Esophagus squamous epithelium (tissue), 5 donors: ENCODE measurements at regions not wholly inside any gene's neighbourhood (a gene's known extent, or its start where the extent isn't known, plus 50 kb on each side); places are given as distances from the start of the nearest gene placed in this dataset.

Source experiments
- DNase-seq: peaks from one replicate; lab custom pipeline; 2025; lab: John Stamatoyannopoulos, UW
- H3K27ac ChIP-seq, 4 donors: fragments of 200-600 bp; sonication (generic); one replicate each; pipeline ENCODE4 v1.5.1; 2016 to 2019; ENCODE audit warnings: mild to moderate bottlenecking in 1 of 4
- H3K27me3 ChIP-seq, 4 donors: fragments of 200-600 bp; sonication (generic); 1 replicate in 3 of 4; 2 replicates in 1 of 4; pipeline versions ENCODE4 v1.5.1 to v1.6.0; 2017 to 2021; ENCODE audit warnings: antibody characterized with exemption in 1 of 4
- H3K36me3 ChIP-seq, 3 donors: fragments of 200-600 bp; sonication (generic); one replicate each; pipeline ENCODE4 v1.5.1; 2016 to 2019
- H3K4me1 ChIP-seq, 3 donors: fragments of 200-600 bp; sonication (generic); one replicate each; pipeline ENCODE4 v1.5.1; 2017 to 2019
- H3K4me3 ChIP-seq, 4 donors: fragments of 200-600 bp; sonication (generic); 1 replicate in 3 of 4; 2 replicates in 1 of 4; pipeline ENCODE4 v1.5.1; 2016 to 2019; ENCODE audit warnings: mild to moderate bottlenecking in 2 of 4, moderate library complexity in 1 of 4
- H3K9me3 ChIP-seq, 3 donors: fragments of 200-600 bp; sonication (generic); one replicate each; pipeline ENCODE4 v1.5.1; 2016 to 2019
- CTCF ChIP-seq, 6 experiments: fragments of 450-650 bp in 4 of 6; fragments of 200-600 bp in 2 of 6; sonication (generic) in 2 of 6; IDR thresholded peaks; one replicate each; pipeline ENCODE4 v1.5.1; 2016 to 2019; ENCODE audit warnings: antibody characterized with exemption in 6 of 6, mild to moderate bottlenecking in 4 of 6, moderate library complexity in 4 of 6
- POLR2A ChIP-seq, 4 donors: fragments of 450-650 bp; IDR thresholded peaks; one replicate each; pipeline ENCODE4 v1.6.1; 2017; ENCODE audit warnings: antibody characterized with exemption in 4 of 4, mild to moderate bottlenecking in 4 of 4, moderate library complexity in 3 of 4
- WGBS, 2 donors: methylation state at CpG; one replicate each; pipeline ENCODE4 v1.1.5; 2018; 5-methylcytosine and 5-hydroxymethylcytosine counted together
- intact Hi-C: fragments of 100-400 bp; cut with DNase I; formaldehyde crosslinking; loops from one replicate; pipeline ENCODE4 v1.15.0; 2022
- donor health status: DM: yes; HTN: yes; CAD: no.

GRCh38 chr3:83934192-83935021, 1024.4 kb upstream of the CADM2 start:
- TF ChIP-seq CTCF (IDR thresholded peaks at IDR 0.05) (peak in 2 of 6 experiments; percentile 21 to 40), POLR2A (IDR thresholded peaks at IDR 0.05) (no peak)
- Histone ChIP-seq H3K4me3 (no peak overlapping the region), H3K36me3 (no peaks in the 10 kb centered on the region), H3K4me1 (peaks cover 0 to 18% (median 6%) of the 10 kb centered on the region in 3 donors), H3K9me3 (peaks cover 0 to 13% (median 10%) of the 10 kb centered on the region in 3 donors), H3K27me3 (no peaks in the 10 kb centered on the region), H3K27ac (peak overlapping the region; percentile 31 to 65 (median 52))
- intact Hi-C loops: no loop called here
- DNase-seq: no peak
- 37 to 41% methylated on average over 4 of the region's 4 CpGs for WGBS, 2 donors

- peaks cover 0 to 3% (median 0%) of the 10 kb centered on the region in 3 donors for H3K9me3 ChIP-seq
- no peak overlapping the region for H3K4me3 ChIP-seq
- H3K27me3 ChIP-seq: no peaks in the 10 kb centered on the region
- peaks cover 0 to 18% (median 6%) of the 10 kb centered on the region in 3 donors for H3K4me1 ChIP-seq
- no peak overlapping the region for H3K27ac ChIP-seq
- intact Hi-C loops: no loop called here
- 51% methylated on average over 2 of the region's 2 CpGs for WGBS, 2 donors
- TF ChIP-seq POLR2A (IDR thresholded peaks at IDR 0.05) (no peak), CTCF (IDR thresholded peaks at IDR 0.05) (no peak)
- no peak for DNase-seq
- H3K36me3 ChIP-seq: no peaks in the 10 kb centered on the region
These were observed 1020.3 kb upstream of the CADM2 start for GRCh38 chr3:83938491-83938890.

GRCh38 chr3:83941990-83942745, 1016.6 kb upstream of the CADM2 start:
- 58 to 78% methylated on average over 10 to 11 of the region's 11 CpGs for WGBS, 2 donors
- Histone ChIP-seq H3K36me3 (no peaks in the 10 kb centered on the region), H3K9me3 (peaks cover 0 to 3% (median 0%) of the 10 kb centered on the region in 3 donors), H3K4me1 (no peaks in the 10 kb centered on the region), H3K27me3 (no peaks in the 10 kb centered on the region), H3K27ac (no peak overlapping the region), H3K4me3 (no peak overlapping the region)
- TF ChIP-seq POLR2A (IDR thresholded peaks at IDR 0.05): no peak
- TF ChIP-seq CTCF (IDR thresholded peaks at IDR 0.05): no peak
- intact Hi-C loops: no loop called here
- DNase-seq: no peak

GRCh38 chr3:83946049-83946448, 1012.7 kb upstream of the CADM2 start:
- Histone ChIP-seq H3K36me3 (no peaks in the 10 kb centered on the region), H3K4me1 (no peaks in the 10 kb centered on the region), H3K27ac (no peak overlapping the region), H3K4me3 (no peak overlapping the region), H3K27me3 (no peaks in the 10 kb centered on the region), H3K9me3 (peaks cover 0 to 3% (median 0%) of the 10 kb centered on the region in 3 donors)
- DNase-seq: no peak
- intact Hi-C loops: no loop called here
- TF ChIP-seq CTCF (IDR thresholded peaks at IDR 0.05) (no peak), POLR2A (IDR thresholded peaks at IDR 0.05) (no peak)

- H3K4me1 ChIP-seq: no peaks in the 10 kb centered on the region
- intact Hi-C loops: no loop called here
- TF ChIP-seq POLR2A (IDR thresholded peaks at IDR 0.05) (no peak), CTCF (IDR thresholded peaks at IDR 0.05) (peak in 1 of 6 experiments; percentile 15)
- no peak overlapping the region for H3K27ac ChIP-seq
- no peak overlapping the region for H3K4me3 ChIP-seq
- no peak for DNase-seq
- peaks cover 0 to 3% (median 0%) of the 10 kb centered on the region in 3 donors for H3K9me3 ChIP-seq
- no peaks in the 10 kb centered on the region for H3K36me3 ChIP-seq
- 45% methylated on average over 4 of the region's 4 CpGs for WGBS, 2 donors
- no peaks in the 10 kb centered on the region for H3K27me3 ChIP-seq
These were observed 1012.2 kb upstream of the CADM2 start for GRCh38 chr3:83946554-83946953.
